ENCODE measurements at regions not wholly inside any gene's neighbourhood (a gene's known extent, or its start where the extent isn't known, plus 50 kb on each side); places are given as distances from the start of the nearest gene placed in this dataset.
"Not testable (repeated sequence)": the region's sequence is repeated elsewhere in the genome, so short reads cannot be mapped to it uniquely, and the experiment has no call there.

DNA sequence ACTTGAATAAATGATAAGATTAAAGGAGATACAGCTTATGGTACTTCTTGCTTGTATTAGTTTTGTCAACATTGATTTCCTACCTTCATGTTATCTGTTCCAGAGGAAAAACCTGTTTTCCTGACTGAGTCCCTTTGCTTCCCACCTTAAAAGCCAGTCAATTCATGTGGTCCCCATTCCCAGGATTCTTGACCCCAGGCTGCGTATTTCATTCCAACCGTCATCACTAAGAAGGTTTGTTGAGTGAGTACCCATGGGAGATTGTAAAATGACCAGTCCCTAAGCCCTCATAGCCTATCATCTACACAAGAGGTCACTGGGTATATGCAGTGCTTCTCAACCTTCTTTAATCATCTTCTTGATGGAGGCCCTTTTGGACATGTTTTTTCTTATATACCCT, 52.2 kb downstream of the BEX3 start:
- ChIA-PET CTCF (no interaction called here), POLR2A (ENCODE audit: low non-redundant PET) (no interaction called here)
- DNase-seq (ENCODE audit: low spot score), result no peak
- H3K27ac ChIP-seq, result no peak overlapping the region
- TF ChIP-seq CTCF (conservative IDR thresholded peaks at IDR 0.05; ENCODE audit: low read depth), result no peak

GRCh38 chrX:103429026-103429425, 52.7 kb downstream of the BEX3 start:
- CTCF ChIA-PET; POLR2A ChIA-PET (ENCODE audit: low non-redundant PET); H3K27ac ChIP-seq; DNase-seq (ENCODE audit: low spot score): not testable (repeated sequence)

GRCh38 chrX:103431316-103431715, 55.0 kb downstream of the BEX3 start:
- CTCF ChIA-PET, result no interaction called here
- POLR2A ChIA-PET (ENCODE audit: low non-redundant PET), result no interaction called here
- DNase-seq (ENCODE audit: low spot score), result no peak
- TF ChIP-seq CTCF (conservative IDR thresholded peaks at IDR 0.05; ENCODE audit: low read depth), result no peak
- no peak overlapping the region for H3K27ac ChIP-seq

DNA sequence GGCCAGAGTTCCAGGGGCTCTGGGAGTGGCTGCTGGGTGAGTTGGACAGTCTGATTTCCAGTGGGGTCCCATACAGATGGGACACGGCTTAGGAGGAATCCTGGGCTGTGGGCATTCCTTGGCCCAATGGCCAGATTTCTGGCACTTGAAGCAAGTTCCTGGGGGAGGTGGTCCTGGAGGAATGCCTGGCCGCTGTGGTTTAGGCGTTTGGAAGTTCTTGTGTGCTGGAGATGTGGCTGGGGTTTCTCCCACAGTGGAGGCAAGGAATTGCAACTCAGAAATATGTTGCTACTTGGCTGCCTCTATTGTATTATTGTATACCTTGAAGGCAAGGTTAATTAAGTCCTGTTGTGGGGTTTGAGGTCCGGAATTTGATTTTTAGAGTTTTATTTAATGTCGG, 56.5 kb downstream of the BEX3 start:
- DNase-seq (ENCODE audit: low spot score); POLR2A ChIA-PET (ENCODE audit: low non-redundant PET); CTCF ChIA-PET; H3K27ac ChIP-seq: not testable (repeated sequence)

GRCh38 chrX:103437147-103437873, 61.0 kb downstream of the BEX3 start:
- ChIA-PET POLR2A (ENCODE audit: low non-redundant PET) (no interaction called here), CTCF (no interaction called here)
- no peak for DNase-seq (ENCODE audit: low spot score)
- no peak overlapping the region for H3K27ac ChIP-seq
- TF ChIP-seq CTCF (conservative IDR thresholded peaks at IDR 0.05; ENCODE audit: low read depth), result no peak

DNA sequence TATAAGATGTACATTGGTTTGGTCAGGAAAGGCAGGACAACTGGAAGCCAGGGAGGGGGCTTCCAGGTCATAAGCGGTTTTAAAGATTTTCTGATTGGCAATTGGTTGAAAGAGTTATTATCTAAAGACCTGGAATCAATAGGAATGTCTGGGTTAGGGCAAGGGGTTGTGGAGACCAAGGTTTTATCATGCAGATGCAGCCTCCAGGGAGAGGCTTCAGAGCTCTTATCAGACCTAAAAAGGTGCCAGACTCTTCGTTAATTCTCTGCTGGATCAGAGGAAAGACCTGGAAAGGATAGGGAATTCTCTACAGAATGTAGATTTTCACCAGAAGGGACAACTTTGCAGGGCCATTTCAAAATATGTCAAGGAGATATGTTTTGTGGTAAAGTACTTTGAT, 62.8 kb downstream of the BEX3 start:
- H3K27ac ChIP-seq, result no peak overlapping the region
- no peak for TF ChIP-seq CTCF (conservative IDR thresholded peaks at IDR 0.05; ENCODE audit: low read depth)
- ChIA-PET POLR2A (ENCODE audit: low non-redundant PET) (no interaction called here), CTCF (no interaction called here)
- no peak for DNase-seq (ENCODE audit: low spot score)

DNA sequence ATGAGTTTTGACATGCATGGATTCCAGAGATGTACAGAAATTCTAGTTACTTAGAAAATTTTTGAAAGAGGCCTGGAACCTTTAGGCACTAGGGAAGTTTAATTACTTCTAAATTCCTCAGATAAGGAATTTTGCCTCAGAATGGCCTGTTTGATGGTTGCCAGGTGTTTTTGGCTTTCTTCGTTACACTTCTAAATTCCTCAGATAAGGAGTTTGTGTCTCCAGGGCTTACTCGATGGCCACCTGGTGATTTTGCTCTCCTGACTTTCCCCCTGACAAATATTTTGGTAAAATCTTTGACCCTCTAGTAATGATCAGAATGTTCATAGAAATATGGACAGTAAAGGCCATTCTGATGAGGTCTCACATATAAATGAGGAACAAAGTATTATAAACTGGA, 64.3 kb downstream of the BEX3 start:
- DNase-seq (ENCODE audit: low spot score), result no peak
- no peak overlapping the region for H3K27ac ChIP-seq
- ChIA-PET POLR2A (ENCODE audit: low non-redundant PET) (no interaction called here), CTCF (no interaction called here)
- no peak for TF ChIP-seq CTCF (conservative IDR thresholded peaks at IDR 0.05; ENCODE audit: low read depth)
